GM19240 (cell line): ENCODE measurements at regions not wholly inside any gene's neighbourhood (a gene's known extent, or its start where the extent isn't known, plus 50 kb on each side); places are given as distances from the start of the nearest gene placed in this dataset.
"Not testable (repeated sequence)": the region's sequence is repeated elsewhere in the genome, so short reads cannot be mapped to it uniquely, and the experiment has no call there.

Source experiments
- DNase-seq: peaks from one replicate; pipeline ENCODE4 v3.0.0; 2011; ENCODE audit warnings: low spot score; ENCODE audit not compliant: insufficient read length

GRCh38 chr5:171542525-171543140 is 123.2 kb downstream of the FGF18 start:
- DNase-seq: no peak

- DNase-seq: no peak
Measured at GRCh38 chr5:171543148-171543815, 123.8 kb downstream of the FGF18 start.

- DNase-seq: no peak
Measured at GRCh38 chr5:171544913-171545765, 125.7 kb downstream of the FGF18 start.

- no peak for DNase-seq
Measured at GRCh38 chr5:171549274-171549673, 129.8 kb downstream of the FGF18 start.

GRCh38 chr5:171553817-171554216 is 134.4 kb downstream of the FGF18 start:
- not testable (repeated sequence) for DNase-seq

- no peak for DNase-seq
Measured at GRCh38 chr5:171555160-171555559, 135.7 kb downstream of the FGF18 start.

GRCh38 chr5:171562822-171563221 is 143.4 kb downstream of the FGF18 start:
- no peak for DNase-seq

GRCh38 chr5:171568389-171568788 is 148.9 kb downstream of the FGF18 start:
- DNase-seq: no peak

- no peak for DNase-seq
Measured at GRCh38 chr5:171569065-171569712, 149.7 kb downstream of the FGF18 start.

GRCh38 chr5:171570244-171570825 is 150.9 kb downstream of the FGF18 start:
- no peak for DNase-seq

GRCh38 chr5:171571663-171572062 is 152.2 kb downstream of the FGF18 start:
- no peak for DNase-seq

- no peak for DNase-seq
Measured at GRCh38 chr5:171573021-171573420, 153.6 kb downstream of the FGF18 start.

- DNase-seq: no peak
Measured at GRCh38 chr5:171573451-171574225, 154.2 kb downstream of the FGF18 start.

GRCh38 chr5:171574376-171574775 is 154.9 kb downstream of the FGF18 start:
- no peak for DNase-seq

- DNase-seq: no peak
Measured at GRCh38 chr5:171575386-171575785, 155.9 kb downstream of the FGF18 start.

GRCh38 chr5:171575808-171576207 is 156.4 kb downstream of the FGF18 start:
- DNase-seq: no peak

- DNase-seq: no peak
Measured at GRCh38 chr5:171577042-171577758, 157.8 kb downstream of the FGF18 start.

- no peak for DNase-seq
Measured at GRCh38 chr5:171578049-171578828, 158.8 kb downstream of the FGF18 start.

- no peak for DNase-seq
Measured at GRCh38 chr5:171578829-171579491, 159.5 kb downstream of the FGF18 start.
